ENCODE measurements at regions not wholly inside any gene's neighbourhood (a gene's known extent, or its start where the extent isn't known, plus 50 kb on each side); places are given as distances from the start of the nearest gene placed in this dataset.

GRCh38 chr9:106797299-106797698, 65.7 kb upstream of the ZNF462 start:
- no peak for TF ChIP-seq CTCF (IDR thresholded peaks at IDR 0.05; ENCODE audit: control insufficient read depth, insufficient read depth, low read depth, low read length, missing control alignments)
- H3K4me3 ChIP-seq (ENCODE audit: control insufficient read depth, low read depth, low read length), result no peak overlapping the region
- no peak for DNase-seq (ENCODE audit: low read depth)

GRCh38 chr9:106798016-106798799, 64.8 kb upstream of the ZNF462 start:
- TF ChIP-seq CTCF (IDR thresholded peaks at IDR 0.05; ENCODE audit: control insufficient read depth, insufficient read depth, low read depth, low read length, missing control alignments), result no peak
- no peak for DNase-seq (ENCODE audit: low read depth)
- H3K4me3 ChIP-seq (ENCODE audit: control insufficient read depth, low read depth, low read length), result no peak overlapping the region

- H3K4me3 ChIP-seq (ENCODE audit: control insufficient read depth, low read depth, low read length), result no peak overlapping the region
- no peak for TF ChIP-seq CTCF (IDR thresholded peaks at IDR 0.05; ENCODE audit: control insufficient read depth, insufficient read depth, low read depth, low read length, missing control alignments)
- peak; percentile 41 for DNase-seq (ENCODE audit: low read depth)
Observed at GRCh38 chr9:106799152-106799551, 63.8 kb upstream of the ZNF462 start.

- no peak overlapping the region for H3K4me3 ChIP-seq (ENCODE audit: control insufficient read depth, low read depth, low read length)
- no peak for DNase-seq (ENCODE audit: low read depth)
- no peak for TF ChIP-seq CTCF (IDR thresholded peaks at IDR 0.05; ENCODE audit: control insufficient read depth, insufficient read depth, low read depth, low read length, missing control alignments)
Observed at GRCh38 chr9:106800701-106801270, 62.2 kb upstream of the ZNF462 start.

GRCh38 chr9:106801816-106802215, 61.1 kb upstream of the ZNF462 start:
- no peak for TF ChIP-seq CTCF (IDR thresholded peaks at IDR 0.05; ENCODE audit: control insufficient read depth, insufficient read depth, low read depth, low read length, missing control alignments)
- H3K4me3 ChIP-seq (ENCODE audit: control insufficient read depth, low read depth, low read length), result no peak overlapping the region
- no peak for DNase-seq (ENCODE audit: low read depth)
